ENCODE measurements at regions not wholly inside any gene's neighbourhood (a gene's known extent, or its start where the extent isn't known, plus 50 kb on each side); places are given as distances from the start of the nearest gene placed in this dataset.

DNA sequence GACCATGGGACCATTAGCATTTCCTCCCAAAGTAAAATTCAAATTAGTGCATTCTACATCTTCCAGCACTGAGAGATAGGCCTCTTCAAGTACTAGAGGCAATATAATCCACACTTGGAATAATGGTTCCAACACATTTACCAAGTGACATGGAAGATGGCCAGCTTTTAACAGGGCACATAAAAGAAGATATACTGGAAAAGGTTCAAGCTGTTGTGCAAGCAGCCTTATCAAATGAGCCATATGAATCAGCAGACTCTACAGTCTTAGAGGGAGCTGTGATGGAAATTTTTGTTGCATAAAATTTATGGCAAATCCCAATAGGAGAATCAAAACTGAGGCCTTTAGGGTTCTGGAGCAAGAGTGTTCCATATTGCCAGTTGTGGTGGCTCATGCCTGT lies 526.6 kb upstream of the IRAK1BP1 start:
- TF ChIP-seq, protein P1, sequence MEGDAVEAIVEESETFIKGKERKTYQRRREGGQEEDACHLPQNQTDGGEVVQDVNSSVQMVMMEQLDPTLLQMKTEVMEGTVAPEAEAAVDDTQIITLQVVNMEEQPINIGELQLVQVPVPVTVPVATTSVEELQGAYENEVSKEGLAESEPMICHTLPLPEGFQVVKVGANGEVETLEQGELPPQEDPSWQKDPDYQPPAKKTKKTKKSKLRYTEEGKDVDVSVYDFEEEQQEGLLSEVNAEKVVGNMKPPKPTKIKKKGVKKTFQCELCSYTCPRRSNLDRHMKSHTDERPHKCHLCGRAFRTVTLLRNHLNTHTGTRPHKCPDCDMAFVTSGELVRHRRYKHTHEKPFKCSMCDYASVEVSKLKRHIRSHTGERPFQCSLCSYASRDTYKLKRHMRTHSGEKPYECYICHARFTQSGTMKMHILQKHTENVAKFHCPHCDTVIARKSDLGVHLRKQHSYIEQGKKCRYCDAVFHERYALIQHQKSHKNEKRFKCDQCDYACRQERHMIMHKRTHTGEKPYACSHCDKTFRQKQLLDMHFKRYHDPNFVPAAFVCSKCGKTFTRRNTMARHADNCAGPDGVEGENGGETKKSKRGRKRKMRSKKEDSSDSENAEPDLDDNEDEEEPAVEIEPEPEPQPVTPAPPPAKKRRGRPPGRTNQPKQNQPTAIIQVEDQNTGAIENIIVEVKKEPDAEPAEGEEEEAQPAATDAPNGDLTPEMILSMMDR (IDR thresholded peaks at IDR 0.05) = no peak
- TF ChIP-seq POLR2AphosphoS5 (IDR thresholded peaks at IDR 0.05) (no peak), POLR2A (IDR thresholded peaks at IDR 0.05) (no peak), EP300 (IDR thresholded peaks at IDR 0.05) (no peak)
- Histone ChIP-seq H3K4me1 (no peaks in the 10 kb centered on the region), H3K27me3 (no peaks in the 10 kb centered on the region), H3K36me3 (no peaks in the 10 kb centered on the region), H3K9me3 (no peaks in the 10 kb centered on the region), H3K4me3 (no peak overlapping the region), H3K27ac (no peak overlapping the region)
- no peak for DNase-seq (ENCODE audit: low spot score in 2 of 2)

GRCh38 chr6:78345882-78346281 lies 521.5 kb upstream of the IRAK1BP1 start:
- DNase-seq (ENCODE audit: low spot score in 2 of 2) = no peak
- no peaks in the 10 kb centered on the region for H3K9me3 ChIP-seq
- no peaks in the 10 kb centered on the region for H3K4me1 ChIP-seq
- H3K36me3 ChIP-seq = no peaks in the 10 kb centered on the region
- no peaks in the 10 kb centered on the region for H3K27me3 ChIP-seq
- no peak overlapping the region for H3K27ac ChIP-seq
- no peak overlapping the region for H3K4me3 ChIP-seq
- WGBS = 73% methylated on average over 2 of the region's 2 CpGs
- TF ChIP-seq EP300 (IDR thresholded peaks at IDR 0.05) (no peak), POLR2AphosphoS5 (IDR thresholded peaks at IDR 0.05) (no peak), POLR2A (IDR thresholded peaks at IDR 0.05) (no peak)
- TF ChIP-seq, protein P1 (IDR thresholded peaks at IDR 0.05) = no peak

DNA sequence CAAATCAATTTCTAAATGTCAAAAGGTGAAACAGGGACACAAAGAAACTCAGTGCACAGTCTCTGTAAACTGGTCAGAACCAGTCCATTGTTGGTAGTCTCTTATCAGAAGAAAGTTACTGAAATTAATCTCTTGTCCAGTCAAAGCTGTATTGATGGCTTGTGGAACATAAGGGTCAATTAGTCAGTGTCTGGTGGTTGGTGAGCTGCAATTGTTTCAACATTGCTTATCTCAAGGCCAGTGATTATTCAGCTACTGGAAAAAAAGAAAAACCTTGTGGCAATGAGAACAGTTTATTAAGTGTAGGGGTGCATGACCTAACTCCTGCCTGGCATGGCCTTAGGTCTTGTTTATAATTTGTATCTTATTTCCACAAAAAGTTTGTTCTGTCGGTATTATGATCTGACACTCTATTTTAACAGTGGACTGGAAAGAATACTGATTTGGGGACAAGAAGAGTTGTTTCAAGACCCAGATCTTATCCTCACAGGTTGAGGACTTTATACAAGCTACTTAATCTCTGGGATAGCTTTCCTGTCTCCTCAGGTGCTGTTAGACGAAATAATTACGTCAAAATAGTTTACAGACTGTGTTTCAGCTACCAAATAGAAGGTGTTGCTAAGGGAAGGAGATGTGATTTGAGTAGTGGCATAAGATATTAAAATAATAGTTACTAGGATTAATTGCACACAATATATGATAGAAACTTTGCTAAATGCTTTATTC lies 520.0 kb upstream of the IRAK1BP1 start:
- Histone ChIP-seq H3K36me3 (no peaks in the 10 kb centered on the region), H3K4me3 (no peak overlapping the region), H3K27ac (no peak overlapping the region), H3K27me3 (no peaks in the 10 kb centered on the region), H3K9me3 (no peaks in the 10 kb centered on the region), H3K4me1 (no peaks in the 10 kb centered on the region)
- 81% methylated on average over 3 of the region's 3 CpGs for WGBS
- DNase-seq (ENCODE audit: low spot score in 2 of 2) = no peak
- TF ChIP-seq EP300 (IDR thresholded peaks at IDR 0.05) (no peak), POLR2A (IDR thresholded peaks at IDR 0.05) (no peak), POLR2AphosphoS5 (IDR thresholded peaks at IDR 0.05) (no peak)
- TF ChIP-seq, protein P1 (IDR thresholded peaks at IDR 0.05) = no peak

DNA sequence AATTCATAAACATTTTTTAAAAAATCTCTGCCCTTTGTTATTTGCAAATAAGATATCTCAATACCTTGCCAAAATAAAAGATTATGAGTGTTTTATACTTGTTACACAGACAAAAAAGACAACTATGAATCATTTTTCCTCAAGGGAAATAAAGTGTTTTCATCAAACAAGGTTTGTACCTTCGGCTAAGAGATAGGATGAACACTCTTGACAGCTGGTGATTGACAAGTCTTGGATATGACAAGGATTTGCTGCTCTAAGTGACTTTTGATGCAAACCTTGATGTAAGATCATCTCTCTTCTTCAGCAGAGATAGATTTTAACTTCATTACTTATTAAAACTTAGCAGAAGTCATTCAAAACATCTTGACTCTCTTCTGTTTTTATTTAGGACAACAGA lies 514.3 kb upstream of the IRAK1BP1 start:
- Histone ChIP-seq H3K27ac (no peak overlapping the region), H3K4me1 (no peaks in the 10 kb centered on the region), H3K36me3 (no peaks in the 10 kb centered on the region), H3K27me3 (no peaks in the 10 kb centered on the region), H3K4me3 (no peak overlapping the region), H3K9me3 (no peaks in the 10 kb centered on the region)
- TF ChIP-seq, protein P1 (IDR thresholded peaks at IDR 0.05) = no peak
- TF ChIP-seq POLR2AphosphoS5 (IDR thresholded peaks at IDR 0.05) (no peak), EP300 (IDR thresholded peaks at IDR 0.05) (no peak), POLR2A (IDR thresholded peaks at IDR 0.05) (no peak)
- DNase-seq (ENCODE audit: low spot score in 2 of 2) = no peak
- WGBS = 37% methylated on average over 1 of the region's 1 CpG

DNA sequence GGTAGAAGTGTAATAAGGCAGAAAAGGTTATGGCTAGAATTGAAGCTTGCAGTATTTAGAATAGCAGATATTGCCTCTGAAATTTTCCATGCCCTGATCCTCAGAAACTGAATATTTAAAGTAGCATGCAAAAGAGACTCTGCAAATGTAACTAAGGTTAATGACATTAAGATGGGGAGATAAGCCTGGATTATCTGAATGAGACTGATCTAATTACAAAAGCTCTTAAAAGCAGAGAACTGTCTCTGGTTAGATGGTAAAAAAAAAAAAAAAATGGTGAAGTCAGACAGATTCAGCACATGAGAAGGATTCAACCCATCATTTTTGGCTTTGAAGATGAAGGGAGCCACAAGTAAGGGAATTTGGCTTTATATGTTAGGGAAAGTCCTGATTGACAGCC lies 503.7 kb upstream of the IRAK1BP1 start:
- Histone ChIP-seq H3K4me1 (no peaks in the 10 kb centered on the region), H3K36me3 (no peaks in the 10 kb centered on the region), H3K27me3 (no peaks in the 10 kb centered on the region), H3K27ac (no peak overlapping the region), H3K9me3 (no peaks in the 10 kb centered on the region), H3K4me3 (no peak overlapping the region)
- TF ChIP-seq, protein P1 (IDR thresholded peaks at IDR 0.05) = no peak
- TF ChIP-seq POLR2A (IDR thresholded peaks at IDR 0.05) = no peak
- TF ChIP-seq POLR2AphosphoS5 (IDR thresholded peaks at IDR 0.05) = no peak
- no peak for TF ChIP-seq EP300 (IDR thresholded peaks at IDR 0.05)
- no peak for DNase-seq (ENCODE audit: low spot score in 2 of 2)

All from suprapubic skin (tissue), 4 donors.